HuH-7 (cell line): ENCODE measurements at regions not wholly inside any gene's neighbourhood (a gene's known extent, or its start where the extent isn't known, plus 50 kb on each side); places are given as distances from the start of the nearest gene placed in this dataset.
A peak's percentile ranks its signal among the peaks of the same experiment; 100 is the strongest.
"Not testable (repeated sequence)": the region's sequence is repeated elsewhere in the genome, so short reads cannot be mapped to it uniquely, and the experiment has no call there.

Source experiments
- DNase-seq: peaks from one replicate; pipeline ENCODE4 v3.0.0; 2011; ENCODE audit warnings: low spot score

GRCh38 chr6:150456466-150456865, 87.7 kb downstream of the IYD start:
- DNase-seq = peak; percentile 69

GRCh38 chr6:150456902-150457643, 88.3 kb downstream of the IYD start:
- DNase-seq = peak; percentile 23

GRCh38 chr6:150458579-150458978, 89.8 kb downstream of the IYD start:
- DNase-seq = no peak

- no peak for DNase-seq
Observed at GRCh38 chr6:150463852-150464251, 95.0 kb downstream of the IYD start.

GRCh38 chr6:150464966-150465365, 96.2 kb downstream of the IYD start:
- no peak for DNase-seq

- DNase-seq = no peak
Observed at GRCh38 chr6:150465610-150466009, 96.8 kb downstream of the IYD start.

- DNase-seq = no peak
Observed at GRCh38 chr6:150466196-150466595, 97.4 kb downstream of the IYD start.

- no peak for DNase-seq
Observed at GRCh38 chr6:150470131-150470530, 101.3 kb downstream of the IYD start.

GRCh38 chr6:150470960-150471665, 102.3 kb downstream of the IYD start:
- DNase-seq = no peak

GRCh38 chr6:150478656-150479545, 110.1 kb downstream of the IYD start:
- no peak for DNase-seq

GRCh38 chr6:150482883-150483409, 114.1 kb downstream of the IYD start:
- no peak for DNase-seq

GRCh38 chr6:150485161-150485958, 114.3 kb upstream of the PLEKHG1 start:
- DNase-seq = no peak

- no peak for DNase-seq
Observed at GRCh38 chr6:150486048-150486447, 113.6 kb upstream of the PLEKHG1 start.

GRCh38 chr6:150490586-150490985, 109.1 kb upstream of the PLEKHG1 start:
- no peak for DNase-seq

- DNase-seq = no peak
Observed at GRCh38 chr6:150491131-150491810, 108.4 kb upstream of the PLEKHG1 start.

- DNase-seq = no peak
Observed at GRCh38 chr6:150491811-150492172, 107.9 kb upstream of the PLEKHG1 start.

GRCh38 chr6:150492507-150492906, 107.2 kb upstream of the PLEKHG1 start:
- no peak for DNase-seq

- DNase-seq = no peak
Observed at GRCh38 chr6:150492941-150493340, 106.7 kb upstream of the PLEKHG1 start.

- not testable (repeated sequence) for DNase-seq
Observed at GRCh38 chr6:150493552-150493951, 106.1 kb upstream of the PLEKHG1 start.

GRCh38 chr6:150494241-150494640, 105.4 kb upstream of the PLEKHG1 start:
- DNase-seq = no peak

GRCh38 chr6:150495126-150495525, 104.6 kb upstream of the PLEKHG1 start:
- no peak for DNase-seq
